Tibial nerve (tissue), 3 donors: ENCODE measurements at regions not wholly inside any gene's neighbourhood (a gene's known extent, or its start where the extent isn't known, plus 50 kb on each side); places are given as distances from the start of the nearest gene placed in this dataset.

ENCODE experiments used
- CTCF ChIP-seq, 5 experiments: fragments of 200-600 bp in 3 of 5; fragments of 450-650 bp in 2 of 5; sonication (generic) in 3 of 5; IDR thresholded peaks; one replicate each; pipeline ENCODE4 v1.5.1; 2016 to 2019; ENCODE audit warnings: antibody characterized with exemption in 5 of 5, mild to moderate bottlenecking in 3 of 5, moderate library complexity in 2 of 5
- POLR2A ChIP-seq, 2 donors: fragments of 450-650 bp; IDR thresholded peaks; one replicate each; pipeline ENCODE4 v1.6.1; 2017; ENCODE audit warnings: antibody characterized with exemption in 2 of 2, mild to moderate bottlenecking in 2 of 2, moderate library complexity in 2 of 2

- no peak for TF ChIP-seq CTCF (IDR thresholded peaks at IDR 0.05)
- no peak for TF ChIP-seq POLR2A (IDR thresholded peaks at IDR 0.05)
Measured at GRCh38 chrX:45358392-45358791, 157.7 kb upstream of the DIPK2B start.
